Neural cell (in vitro differentiated cells): ENCODE measurements at regions not wholly inside any gene's neighbourhood (a gene's known extent, or its start where the extent isn't known, plus 50 kb on each side); places are given as distances from the start of the nearest gene placed in this dataset.

Experiments used
- H2AFZ ChIP-seq: fragments of 200-600, 300-800 bp; sonication (generic), shearing (Covaris generic); 2 replicates; pipeline ENCODE4 v1.6.0; 2014; ENCODE audit warnings: low read depth, mild to moderate bottlenecking, antibody characterized with exemption, low read length, moderate library complexity
- H3F3A ChIP-seq: fragments of 200-600 bp; shearing (Covaris generic); 2 replicates; pipeline ENCODE4 v1.6.1; 2016; ENCODE audit warnings: mild to moderate bottlenecking, moderate library complexity, mixed read lengths, antibody characterized with exemption, low read length; ENCODE audit not compliant: insufficient read depth, poor library complexity, severe bottlenecking
- H3K27ac ChIP-seq: fragments of 200-600, 300-800 bp; sonication (generic), shearing (Covaris generic); 2 replicates; pipeline ENCODE4 v1.5.1; 2014; ENCODE audit warnings: mild to moderate bottlenecking, low read length, moderate library complexity
- H3K27me3 ChIP-seq: fragments of 300-800, 200-600 bp; sonication (generic), shearing (Covaris generic); 2 replicates; pipeline ENCODE4 v1.6.0; 2014; ENCODE audit warnings: mild to moderate bottlenecking, low read depth, low read length, moderate library complexity; ENCODE audit not compliant: insufficient read depth
- H3K36me3 ChIP-seq: fragments of 300-800, 200-600 bp; sonication (generic), shearing (Covaris generic); 2 replicates; pipeline ENCODE4 v1.5.1; 2014; ENCODE audit warnings: mild to moderate bottlenecking, antibody characterized with exemption, low read length, moderate library complexity; ENCODE audit not compliant: insufficient read depth
- H3K4me2 ChIP-seq: fragments of 300-800, 200-600 bp; sonication (generic), shearing (Covaris generic); 2 replicates; pipeline ENCODE4 v1.6.0; 2014; ENCODE audit warnings: mild to moderate bottlenecking, low read length
- H3K4me3 ChIP-seq: fragments of 300-800, 200-600 bp; sonication (generic), shearing (Covaris generic); 2 replicates; pipeline ENCODE4 v1.5.1; 2014; ENCODE audit warnings: mild to moderate bottlenecking, low read length, moderate library complexity
- H3K79me2 ChIP-seq: fragments of 200-600 bp; shearing (Covaris generic); replicated peaks from 2 replicates; pipeline ENCODE4 v1.6.0; 2014; ENCODE audit warnings: mild to moderate bottlenecking, low read length, moderate library complexity; ENCODE audit not compliant: insufficient read depth
- H3K9ac ChIP-seq: fragments of 300-800, 200-600 bp; sonication (generic), shearing (Covaris generic); 2 replicates; pipeline ENCODE4 v1.6.1; 2016; ENCODE audit warnings: mild to moderate bottlenecking, low read length, mixed read lengths
- H3K9me2 ChIP-seq: fragments of 200-600 bp; shearing (Covaris generic); 2 replicates; pipeline ENCODE4 v1.6.1; 2016; ENCODE audit warnings: mild to moderate bottlenecking, low read length, mixed read lengths; ENCODE audit not compliant: insufficient read depth
- H3K9me3 ChIP-seq: fragments of 200-600, 300-800 bp; sonication (generic), shearing (Covaris generic); 2 replicates; pipeline ENCODE4 v1.6.1; 2016; ENCODE audit warnings: mild to moderate bottlenecking, mixed run types, low read length, moderate library complexity, mixed read lengths
- H4K20me1 ChIP-seq: fragments of 200-600 bp; shearing (Covaris generic); 2 replicates; pipeline ENCODE4 v1.6.1; 2016; ENCODE audit warnings: mild to moderate bottlenecking, mixed run types; ENCODE audit not compliant: insufficient read depth
- EP300 ChIP-seq: fragments of 450-650 bp; conservative IDR thresholded peaks from 2 replicates; pipeline ENCODE4 v1.6.1; 2014; ENCODE audit warnings: antibody characterized with exemption, mild to moderate bottlenecking, moderate library complexity; ENCODE audit not compliant: poor library complexity, severe bottlenecking
- EZH2 ChIP-seq: fragments of 200-600, 300-800 bp; shearing (Covaris generic), sonication (generic); IDR thresholded peaks from 2 replicates; pipeline ENCODE4 v1.6.1; 2014; ENCODE audit warnings: antibody characterized with exemption, low read length, borderline replicate concordance, mild to moderate bottlenecking; ENCODE audit not compliant: insufficient read depth, poor library complexity, severe bottlenecking
- MXI1 ChIP-seq: fragments of 450-650 bp; conservative IDR thresholded peaks from 2 replicates; pipeline ENCODE4 v1.6.1; 2014; ENCODE audit warnings: antibody characterized with exemption, mild to moderate bottlenecking; ENCODE audit not compliant: poor library complexity, severe bottlenecking
- POLR2AphosphoS5 ChIP-seq: IDR thresholded peaks from 2 replicates; pipeline ENCODE4 v1.6.1; 2012
- RAD21 ChIP-seq: fragments of 450-650 bp; conservative IDR thresholded peaks from 2 replicates; pipeline ENCODE4 v1.6.1; 2014; ENCODE audit warnings: antibody characterized with exemption, mild to moderate bottlenecking, moderate library complexity
- SMC3 ChIP-seq: fragments of 450-650 bp; conservative IDR thresholded peaks from 2 replicates; pipeline ENCODE4 v1.6.1; 2014; ENCODE audit warnings: antibody characterized with exemption, mild to moderate bottlenecking, moderate library complexity; ENCODE audit not compliant: poor library complexity
- TF ChIP-seq, protein P1 (sequence below): fragments of 450-650 bp; IDR thresholded peaks from 2 replicates; pipeline ENCODE4 v1.5.1; 2014; ENCODE audit warnings: antibody characterized with exemption, mild to moderate bottlenecking, moderate library complexity; ENCODE audit not compliant: poor library complexity, severe bottlenecking
- TF ChIP-seq, protein P2 (sequence below): IDR thresholded peaks from 2 replicates; pipeline ENCODE4 v1.6.1; 2012; ENCODE audit warnings: borderline replicate concordance

DNA sequence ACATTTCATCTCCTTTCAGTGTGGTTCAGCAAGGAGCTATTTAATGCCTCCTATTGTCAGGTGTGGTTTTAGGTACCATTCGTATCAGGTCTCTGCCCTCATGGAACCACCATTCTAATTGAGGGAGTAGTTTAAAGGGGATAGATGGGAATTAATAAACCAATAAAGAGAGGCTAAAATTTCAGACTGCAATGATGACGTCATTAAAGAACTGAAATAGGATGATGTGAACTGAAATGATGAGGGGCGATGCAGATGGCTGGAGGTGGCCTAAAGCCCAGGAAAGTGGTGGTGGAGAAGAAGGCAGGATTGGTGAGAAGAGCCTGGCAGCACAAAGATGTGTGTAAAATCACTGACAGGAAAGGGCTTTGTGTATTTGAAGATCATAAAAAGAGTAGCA is 148.9 kb upstream of the RBFOX1 start:
- H3K9ac ChIP-seq = no peak overlapping the region
- H2AFZ ChIP-seq = no peak overlapping the region
- H3K4me3 ChIP-seq = no peak overlapping the region
- H3K4me2 ChIP-seq = no peak overlapping the region
- H3K36me3 ChIP-seq = no peaks in the 10 kb centered on the region
- TF ChIP-seq, protein P1, sequence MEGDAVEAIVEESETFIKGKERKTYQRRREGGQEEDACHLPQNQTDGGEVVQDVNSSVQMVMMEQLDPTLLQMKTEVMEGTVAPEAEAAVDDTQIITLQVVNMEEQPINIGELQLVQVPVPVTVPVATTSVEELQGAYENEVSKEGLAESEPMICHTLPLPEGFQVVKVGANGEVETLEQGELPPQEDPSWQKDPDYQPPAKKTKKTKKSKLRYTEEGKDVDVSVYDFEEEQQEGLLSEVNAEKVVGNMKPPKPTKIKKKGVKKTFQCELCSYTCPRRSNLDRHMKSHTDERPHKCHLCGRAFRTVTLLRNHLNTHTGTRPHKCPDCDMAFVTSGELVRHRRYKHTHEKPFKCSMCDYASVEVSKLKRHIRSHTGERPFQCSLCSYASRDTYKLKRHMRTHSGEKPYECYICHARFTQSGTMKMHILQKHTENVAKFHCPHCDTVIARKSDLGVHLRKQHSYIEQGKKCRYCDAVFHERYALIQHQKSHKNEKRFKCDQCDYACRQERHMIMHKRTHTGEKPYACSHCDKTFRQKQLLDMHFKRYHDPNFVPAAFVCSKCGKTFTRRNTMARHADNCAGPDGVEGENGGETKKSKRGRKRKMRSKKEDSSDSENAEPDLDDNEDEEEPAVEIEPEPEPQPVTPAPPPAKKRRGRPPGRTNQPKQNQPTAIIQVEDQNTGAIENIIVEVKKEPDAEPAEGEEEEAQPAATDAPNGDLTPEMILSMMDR = no peak
- H3K27me3 ChIP-seq = no peaks in the 10 kb centered on the region
- H3F3A ChIP-seq = no peaks in the 10 kb centered on the region
- H4K20me1 ChIP-seq = no peaks in the 10 kb centered on the region
- no peaks in the 10 kb centered on the region for H3K79me2 ChIP-seq
- H3K9me3 ChIP-seq = no peaks in the 10 kb centered on the region
- no peak overlapping the region for H3K27ac ChIP-seq
- no peaks in the 10 kb centered on the region for H3K9me2 ChIP-seq

DNA sequence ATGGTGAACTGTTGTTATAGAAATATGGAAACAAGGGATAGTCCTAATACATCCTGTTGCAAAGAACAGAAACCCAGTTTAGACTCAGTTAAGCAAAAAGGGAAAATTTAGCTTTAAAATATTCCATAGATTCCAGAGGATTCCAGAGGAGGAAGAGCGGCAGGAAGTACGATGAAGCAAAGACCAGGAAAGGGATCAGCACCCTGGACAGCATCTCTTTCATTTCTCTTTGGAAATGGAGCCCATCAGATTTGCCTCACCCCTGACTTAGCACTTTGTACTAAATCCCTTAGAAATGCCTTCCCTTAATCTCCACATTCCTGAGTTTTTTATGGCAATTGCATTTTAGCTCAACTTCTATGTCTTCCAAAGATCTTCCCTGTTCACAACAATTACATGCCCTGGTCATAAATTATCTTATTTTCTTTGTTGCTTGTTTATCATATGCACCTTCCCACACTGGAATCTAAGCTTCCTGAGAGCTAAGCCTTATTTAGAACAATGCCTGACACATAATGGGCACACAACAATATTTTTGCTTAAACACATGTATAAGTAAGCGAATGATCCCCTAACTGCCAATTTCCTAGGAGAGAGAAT is 150.0 kb upstream of the RBFOX1 start:
- Histone ChIP-seq H3K36me3 (no peaks in the 10 kb centered on the region), H4K20me1 (no peaks in the 10 kb centered on the region), H3K4me2 (no peak overlapping the region), H3F3A (no peaks in the 10 kb centered on the region), H3K79me2 (no peaks in the 10 kb centered on the region), H3K27me3 (no peaks in the 10 kb centered on the region), H3K9ac (no peak overlapping the region), H3K4me3 (no peak overlapping the region), H3K9me3 (no peaks in the 10 kb centered on the region), H3K27ac (peak overlapping the region; percentile 14), H2AFZ (no peak overlapping the region), H3K9me2 (no peaks in the 10 kb centered on the region)
- TF ChIP-seq, protein P2, sequence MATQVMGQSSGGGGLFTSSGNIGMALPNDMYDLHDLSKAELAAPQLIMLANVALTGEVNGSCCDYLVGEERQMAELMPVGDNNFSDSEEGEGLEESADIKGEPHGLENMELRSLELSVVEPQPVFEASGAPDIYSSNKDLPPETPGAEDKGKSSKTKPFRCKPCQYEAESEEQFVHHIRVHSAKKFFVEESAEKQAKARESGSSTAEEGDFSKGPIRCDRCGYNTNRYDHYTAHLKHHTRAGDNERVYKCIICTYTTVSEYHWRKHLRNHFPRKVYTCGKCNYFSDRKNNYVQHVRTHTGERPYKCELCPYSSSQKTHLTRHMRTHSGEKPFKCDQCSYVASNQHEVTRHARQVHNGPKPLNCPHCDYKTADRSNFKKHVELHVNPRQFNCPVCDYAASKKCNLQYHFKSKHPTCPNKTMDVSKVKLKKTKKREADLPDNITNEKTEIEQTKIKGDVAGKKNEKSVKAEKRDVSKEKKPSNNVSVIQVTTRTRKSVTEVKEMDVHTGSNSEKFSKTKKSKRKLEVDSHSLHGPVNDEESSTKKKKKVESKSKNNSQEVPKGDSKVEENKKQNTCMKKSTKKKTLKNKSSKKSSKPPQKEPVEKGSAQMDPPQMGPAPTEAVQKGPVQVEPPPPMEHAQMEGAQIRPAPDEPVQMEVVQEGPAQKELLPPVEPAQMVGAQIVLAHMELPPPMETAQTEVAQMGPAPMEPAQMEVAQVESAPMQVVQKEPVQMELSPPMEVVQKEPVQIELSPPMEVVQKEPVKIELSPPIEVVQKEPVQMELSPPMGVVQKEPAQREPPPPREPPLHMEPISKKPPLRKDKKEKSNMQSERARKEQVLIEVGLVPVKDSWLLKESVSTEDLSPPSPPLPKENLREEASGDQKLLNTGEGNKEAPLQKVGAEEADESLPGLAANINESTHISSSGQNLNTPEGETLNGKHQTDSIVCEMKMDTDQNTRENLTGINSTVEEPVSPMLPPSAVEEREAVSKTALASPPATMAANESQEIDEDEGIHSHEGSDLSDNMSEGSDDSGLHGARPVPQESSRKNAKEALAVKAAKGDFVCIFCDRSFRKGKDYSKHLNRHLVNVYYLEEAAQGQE = peak; percentile 75
- TF ChIP-seq RAD21 = no peak

DNA sequence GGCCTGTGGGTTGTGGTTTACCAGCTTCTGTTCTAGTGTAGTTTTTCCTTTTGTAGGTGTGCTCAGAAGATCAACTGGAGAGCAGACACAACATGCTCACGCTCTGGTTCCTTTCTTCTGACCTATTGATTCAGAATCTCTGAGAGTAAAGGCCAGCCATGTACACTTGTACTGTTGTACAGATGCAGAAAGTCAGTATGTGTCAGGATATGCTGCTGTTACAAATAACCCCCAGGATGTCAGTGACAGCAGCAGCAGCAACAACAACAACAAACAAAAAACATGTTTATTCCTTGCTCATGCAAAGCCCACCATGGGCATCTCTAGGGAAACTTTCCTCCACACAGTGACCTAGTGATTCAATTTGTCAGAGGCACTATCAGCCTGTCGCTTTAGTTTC is 154.8 kb upstream of the RBFOX1 start:
- no peak overlapping the region for H2AFZ ChIP-seq
- no peaks in the 10 kb centered on the region for H3K27me3 ChIP-seq
- no peaks in the 10 kb centered on the region for H3F3A ChIP-seq
- no peak overlapping the region for H3K9ac ChIP-seq
- H3K27ac ChIP-seq = no peak overlapping the region
- no peaks in the 10 kb centered on the region for H4K20me1 ChIP-seq
- H3K79me2 ChIP-seq = no peaks in the 10 kb centered on the region
- TF ChIP-seq EZH2 (no peak), EP300 (no peak), RAD21 (no peak), SMC3 (no peak), POLR2AphosphoS5 (no peak), MXI1 (no peak)
- TF ChIP-seq, protein P2 = no peak
- H3K4me3 ChIP-seq = no peak overlapping the region
- no peaks in the 10 kb centered on the region for H3K9me3 ChIP-seq
- no peaks in the 10 kb centered on the region for H3K9me2 ChIP-seq
- no peaks in the 10 kb centered on the region for H3K36me3 ChIP-seq
- no peak overlapping the region for H3K4me2 ChIP-seq
